Activated CD4-positive, alpha-beta T cell treated with anti-CD3 and anti-CD28 coated beads, Interleukin-10, Interleukin-2, amounts not matched to agents 100 ng/mL and 50 ng/mL, durations not matched to agents 16 hours and 8 hours (primary cell): ENCODE measurements at regions not wholly inside any gene's neighbourhood (a gene's known extent, or its start where the extent isn't known, plus 50 kb on each side); places are given as distances from the start of the nearest gene placed in this dataset.
"Not testable (repeated sequence)": the region's sequence is repeated elsewhere in the genome, so short reads cannot be mapped to it uniquely, and the experiment has no call there.

Experiments used
- DNase-seq: peaks from one replicate; pipeline ENCODE4 v3.0.0-alpha.2; 2020

DNA sequence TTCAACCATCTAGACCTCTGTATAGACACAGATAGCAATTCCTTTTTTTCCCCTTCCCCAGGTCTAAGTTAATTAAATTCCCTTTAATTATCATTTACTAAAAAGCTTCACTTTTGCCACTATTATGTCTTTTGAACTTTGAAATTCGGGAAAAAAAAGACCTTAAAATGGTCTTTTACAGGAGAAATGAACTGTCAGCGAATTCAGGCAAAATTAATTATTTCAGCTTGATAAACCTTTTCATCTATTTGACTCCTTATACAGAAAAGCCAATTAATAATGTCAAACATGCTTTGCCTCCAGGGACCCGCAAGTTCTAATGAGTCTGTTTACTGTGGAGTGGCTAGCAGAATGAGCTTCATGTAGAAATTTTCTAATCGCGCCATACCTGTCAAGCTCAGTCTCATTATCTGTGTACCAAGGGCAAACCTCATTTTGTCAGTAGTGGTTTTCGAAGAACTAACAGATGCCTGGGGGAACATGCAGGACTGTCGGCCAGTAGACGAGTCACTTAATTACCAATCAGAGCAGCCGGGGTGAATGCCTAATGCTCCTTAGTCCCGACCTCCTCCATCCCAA lies 287.7 kb downstream of the INSIG2 start:
- no peak for DNase-seq

DNA sequence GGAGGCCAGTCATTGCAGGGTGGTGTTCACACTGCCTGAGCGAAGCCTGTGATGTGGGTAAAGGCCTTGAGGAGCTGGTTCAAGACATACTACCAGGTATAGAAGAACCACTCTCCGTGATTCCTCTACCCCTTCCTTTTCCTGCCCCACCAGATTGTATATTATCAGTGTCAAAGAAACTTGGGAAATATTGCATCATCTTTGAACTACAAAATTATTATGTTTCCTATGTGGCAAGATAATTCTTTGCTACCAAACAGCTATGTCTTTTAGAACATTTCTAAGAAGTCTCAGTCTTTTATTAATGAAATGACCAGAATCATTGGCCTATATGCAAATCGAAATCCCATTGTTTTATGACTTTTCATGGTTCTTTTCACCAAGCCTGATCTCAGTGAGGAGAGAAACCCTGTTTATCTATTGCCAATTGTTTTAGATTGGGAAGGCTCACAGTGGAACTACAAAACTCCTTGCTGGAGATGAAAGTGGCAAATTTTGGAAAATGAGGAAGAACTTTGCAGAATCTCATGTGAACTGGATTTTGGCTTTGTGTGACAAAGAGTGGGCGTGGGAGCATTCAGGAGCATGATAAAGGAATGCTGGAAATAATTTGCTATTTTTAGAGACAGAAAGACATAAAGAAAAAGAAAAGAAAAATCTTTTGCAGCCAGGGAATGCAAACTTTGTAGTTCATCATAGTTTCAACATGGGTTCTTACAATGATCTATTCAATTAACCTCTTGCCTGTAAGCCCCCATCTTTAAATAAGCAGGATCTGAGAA lies 286.9 kb downstream of the INSIG2 start:
- no peak for DNase-seq

DNA sequence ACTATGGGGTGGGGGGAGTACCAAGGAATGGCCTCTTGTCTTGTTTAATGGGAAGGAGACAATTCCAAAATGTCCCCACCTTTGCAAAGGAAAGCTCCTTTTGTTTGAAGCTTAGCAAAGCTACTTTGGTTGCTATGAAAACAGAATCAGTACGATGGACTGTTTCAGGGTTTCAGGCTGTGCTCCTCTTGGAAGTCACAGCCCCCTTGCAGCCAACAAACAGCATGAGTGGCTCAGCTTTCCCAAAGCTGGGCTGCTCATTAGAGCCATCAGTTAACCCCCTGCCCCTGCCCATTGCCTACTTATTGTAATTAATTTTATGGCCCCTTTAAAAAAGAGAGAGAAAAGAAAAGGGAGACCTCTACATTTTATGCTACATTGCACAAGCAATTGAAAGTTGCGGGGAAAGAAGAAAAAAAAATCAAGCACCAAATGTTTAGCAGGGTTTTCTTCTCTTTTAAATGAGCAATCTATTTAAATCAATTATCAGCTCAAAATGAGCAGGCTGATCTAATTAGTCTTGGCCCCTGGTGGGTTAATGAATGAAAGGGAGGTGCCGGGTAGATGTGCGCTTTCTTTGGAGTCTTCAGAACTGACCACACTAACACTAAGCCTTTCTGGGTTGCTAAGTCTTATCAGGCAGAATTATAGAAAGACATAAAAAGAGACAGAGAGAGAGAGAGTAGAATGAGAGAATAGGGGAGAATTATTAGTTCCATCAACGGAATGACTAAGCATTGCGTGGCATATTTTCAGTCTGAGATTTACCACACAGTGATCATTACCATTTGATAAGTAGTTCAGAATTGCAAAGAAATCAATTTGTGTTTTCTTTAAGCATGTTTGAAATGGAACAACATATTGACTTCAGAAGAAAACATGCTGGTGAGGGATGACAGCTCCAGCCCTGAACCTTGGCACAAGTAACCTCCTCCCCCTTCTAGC lies 284.9 kb downstream of the INSIG2 start:
- no peak for DNase-seq

DNA sequence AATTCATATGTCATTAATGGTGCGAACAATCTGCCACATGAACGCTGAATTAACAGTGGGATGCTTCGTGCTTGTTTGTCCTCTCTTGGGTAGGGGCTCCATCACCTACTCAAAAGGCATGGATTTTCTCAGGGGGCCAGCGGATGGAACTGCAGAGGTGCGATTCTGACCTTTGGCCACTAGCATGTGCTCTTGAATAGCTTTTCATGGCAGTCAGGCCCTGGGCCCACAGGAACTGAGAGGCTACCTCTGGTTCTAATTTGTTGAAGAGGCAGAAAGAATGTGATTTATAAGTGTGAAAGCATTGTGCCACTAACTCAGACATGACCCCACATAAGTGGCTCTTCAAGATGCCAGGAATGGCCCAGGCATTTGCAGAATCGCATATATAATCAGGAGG lies 283.2 kb downstream of the INSIG2 start:
- peak; percentile 14 for DNase-seq

DNA sequence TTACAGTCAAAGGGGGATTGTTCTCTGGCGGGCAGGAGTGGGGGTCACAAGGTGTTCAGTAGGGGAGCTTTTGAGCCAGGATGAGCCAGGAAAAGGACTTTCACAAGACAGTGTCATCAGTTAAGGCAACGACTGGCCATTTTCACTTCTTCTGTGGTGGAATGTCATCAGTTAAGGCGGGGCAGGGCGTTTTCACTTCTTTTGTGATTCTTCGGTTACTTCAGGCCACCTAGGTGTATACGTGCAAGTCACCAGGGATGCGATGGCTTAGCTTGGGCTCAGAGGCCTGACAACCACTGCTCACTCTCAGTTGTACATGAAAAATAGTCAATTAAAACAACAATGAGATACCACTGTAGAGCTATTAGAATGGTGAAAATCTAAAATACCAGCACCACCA lies 281.2 kb downstream of the INSIG2 start:
- not testable (repeated sequence) for DNase-seq

DNA sequence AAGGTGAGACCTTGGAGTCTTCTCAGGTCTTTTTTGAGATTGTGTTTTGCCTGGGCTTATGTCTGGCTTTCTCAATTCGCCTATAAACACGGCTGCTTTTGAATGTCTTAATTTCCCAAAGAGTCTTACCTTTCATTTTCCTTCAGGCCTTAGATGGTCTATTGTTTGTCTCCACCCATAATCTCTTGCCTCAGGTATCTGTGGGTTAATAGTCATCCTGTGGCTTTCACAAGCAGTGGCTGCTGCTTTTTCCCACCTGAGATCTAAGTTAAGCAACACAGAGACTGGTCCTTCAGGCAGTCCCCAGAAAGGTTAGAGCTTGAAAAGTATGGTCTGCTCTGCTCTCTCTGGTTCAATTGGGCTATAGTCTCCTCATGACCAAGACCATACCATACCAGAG lies 275.3 kb downstream of the INSIG2 start:
- no peak for DNase-seq

DNA sequence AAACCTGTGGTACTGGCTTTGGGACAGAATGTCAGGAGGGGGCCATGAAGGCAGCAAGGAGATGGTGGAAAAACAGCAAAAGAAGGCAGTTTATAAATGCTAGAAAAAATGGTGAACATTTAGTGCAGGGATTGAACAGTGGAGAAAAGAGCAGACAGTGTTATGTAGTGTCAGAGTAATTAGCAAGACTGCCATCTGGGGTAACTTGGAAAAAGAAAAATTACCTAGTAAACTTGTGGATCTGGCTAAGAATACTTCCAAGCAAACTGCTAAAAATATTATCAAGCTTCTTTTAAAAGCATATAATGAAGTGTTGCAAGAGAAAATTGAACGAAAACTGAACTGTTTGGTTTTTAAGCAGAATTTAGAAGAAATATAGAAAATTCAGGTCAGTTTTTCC lies 267.8 kb downstream of the INSIG2 start:
- no peak for DNase-seq

DNA sequence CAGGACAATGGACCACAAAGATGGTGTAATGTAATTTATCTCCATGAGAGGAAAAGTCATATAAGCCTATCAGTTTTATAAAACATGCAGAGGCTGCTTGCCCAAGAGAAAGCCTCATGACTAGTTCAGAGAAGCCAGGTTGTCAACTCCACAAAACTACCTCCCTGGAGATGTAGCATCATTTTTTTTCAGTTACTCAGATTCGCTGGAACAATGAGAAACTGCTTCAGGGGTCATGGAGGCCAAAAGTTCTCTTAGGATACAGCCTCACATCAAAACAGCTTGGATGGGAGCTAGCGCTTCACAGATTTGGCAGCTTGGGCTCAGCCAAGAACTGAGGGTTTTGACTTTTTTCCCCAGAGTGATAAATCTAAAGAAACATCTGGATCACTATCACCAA lies 263.5 kb downstream of the INSIG2 start:
- DNase-seq: no peak

DNA sequence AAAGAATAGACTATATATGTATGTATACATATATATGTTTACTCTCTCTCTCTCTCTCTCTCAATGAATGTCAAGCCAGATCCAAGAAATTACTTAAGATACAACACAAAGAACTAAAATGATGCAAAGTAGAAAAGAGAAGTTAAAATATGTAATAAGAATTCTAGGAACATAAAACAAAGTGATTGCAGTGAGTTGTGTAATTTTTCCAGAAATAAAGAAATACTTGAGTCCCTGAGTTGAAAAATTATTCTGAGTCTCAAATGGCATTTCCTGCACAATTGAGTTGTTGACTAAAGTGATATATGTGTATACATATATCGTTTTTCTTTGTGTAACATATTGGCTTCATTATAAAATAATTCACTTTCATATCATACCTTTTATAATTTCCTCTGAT lies 262.4 kb downstream of the INSIG2 start:
- no peak for DNase-seq

DNA sequence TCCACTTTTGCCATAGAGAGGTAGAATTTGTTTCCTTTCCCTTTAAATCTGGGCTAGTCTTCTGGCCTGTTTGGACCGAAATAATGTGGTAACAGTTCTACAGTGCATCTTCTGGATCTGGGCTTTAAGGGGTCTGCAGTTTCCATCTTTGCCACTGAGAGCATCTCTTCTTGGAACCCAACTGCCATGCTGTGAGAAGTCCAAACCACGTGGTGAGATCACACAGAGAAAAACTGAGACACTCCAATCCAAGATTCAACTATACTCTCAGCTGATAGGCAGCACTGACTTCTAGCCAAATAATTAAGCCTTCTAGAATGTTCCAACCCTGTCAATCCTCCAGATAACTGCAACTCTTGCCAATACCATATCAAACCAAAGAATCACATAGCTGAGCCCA lies 261.1 kb downstream of the INSIG2 start:
- DNase-seq: no peak

DNA sequence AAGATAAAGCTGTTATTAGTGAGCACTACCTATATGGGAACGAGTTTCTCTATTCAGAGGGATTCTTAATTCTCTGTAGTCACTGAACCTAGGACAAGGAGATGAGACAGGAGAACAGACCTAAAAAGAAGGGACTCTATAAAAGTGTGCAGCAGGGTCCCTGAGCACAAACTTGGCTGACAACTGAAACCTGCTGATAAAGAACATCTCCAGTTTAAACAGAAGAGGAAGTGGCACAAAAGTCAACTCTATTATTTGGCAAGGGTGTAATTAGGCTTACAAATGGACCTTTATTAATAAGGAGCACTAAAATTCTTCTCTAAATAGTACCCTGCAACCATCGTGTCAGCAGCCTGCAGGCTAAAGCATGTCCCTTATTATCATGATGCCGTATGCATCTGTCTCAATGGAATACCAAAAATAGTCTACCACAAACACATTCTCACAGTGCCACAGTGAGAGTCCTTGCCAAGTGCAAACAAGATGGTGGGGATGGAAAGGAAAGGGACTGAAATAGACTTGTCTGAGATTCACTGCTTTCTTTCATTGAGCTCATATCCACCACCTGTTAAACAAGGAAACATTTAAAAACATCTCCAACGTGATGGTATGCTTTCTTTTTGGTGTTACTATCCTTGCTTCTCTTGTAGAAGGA lies 260.2 kb downstream of the INSIG2 start:
- DNase-seq: no peak

DNA sequence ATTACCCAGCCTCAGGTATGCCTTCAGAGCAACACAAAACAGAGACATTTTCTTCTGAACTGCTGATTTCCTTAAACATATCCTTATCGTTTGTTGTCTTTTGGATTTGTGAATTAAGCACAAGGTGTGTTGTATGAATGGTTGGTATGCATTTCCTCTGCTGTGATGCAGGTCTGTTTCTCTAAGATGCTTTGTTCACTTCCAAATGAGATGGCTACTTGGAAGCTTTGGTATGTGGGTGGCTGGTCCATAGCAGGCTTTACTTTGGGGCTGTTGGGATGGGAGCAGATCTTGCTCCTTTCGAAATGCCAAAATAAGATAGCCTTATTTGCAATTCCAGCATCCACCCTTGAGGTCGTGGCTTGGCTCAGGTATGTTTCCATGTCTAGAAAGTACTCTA lies 257.2 kb downstream of the INSIG2 start:
- no peak for DNase-seq

DNA sequence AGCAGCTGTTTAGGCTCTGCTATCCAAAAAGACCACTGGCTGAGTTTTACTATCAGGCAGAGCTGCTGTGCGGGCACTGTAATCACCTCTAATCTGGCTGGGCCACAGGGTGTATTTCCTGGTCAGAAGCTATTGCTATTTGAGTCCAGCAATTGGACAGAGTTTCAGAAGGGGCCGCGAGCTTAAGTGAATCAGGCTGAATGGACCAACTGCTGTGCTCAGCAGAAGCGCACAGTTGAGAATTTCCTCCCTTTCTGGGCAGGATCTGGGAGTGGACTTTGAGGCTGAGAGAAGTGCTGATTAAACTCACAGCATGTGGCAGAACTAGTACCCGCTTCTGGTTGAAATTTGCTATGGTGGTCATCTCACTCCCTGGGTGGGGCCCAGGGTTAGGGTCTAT lies 251.8 kb downstream of the INSIG2 start:
- no peak for DNase-seq

DNA sequence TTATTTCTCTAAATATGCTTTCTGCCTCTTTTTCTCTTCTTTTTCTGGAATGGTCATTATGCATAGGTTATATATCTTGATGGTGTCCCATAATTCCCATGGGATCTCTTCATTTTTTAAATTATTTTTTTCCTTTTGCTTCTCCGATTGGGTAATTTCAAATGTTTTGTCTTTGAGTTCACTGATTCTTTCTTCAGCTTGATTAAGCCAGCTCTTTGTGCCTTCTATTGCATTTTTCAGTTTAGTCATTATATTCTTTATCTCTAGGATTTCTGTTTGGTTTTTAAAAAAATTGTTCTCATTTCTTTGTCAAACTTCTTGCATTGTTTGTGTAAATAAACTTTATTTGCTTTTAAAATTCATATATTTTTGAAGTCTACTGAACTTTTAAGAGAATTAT lies 251.1 kb downstream of the INSIG2 start:
- no peak for DNase-seq

DNA sequence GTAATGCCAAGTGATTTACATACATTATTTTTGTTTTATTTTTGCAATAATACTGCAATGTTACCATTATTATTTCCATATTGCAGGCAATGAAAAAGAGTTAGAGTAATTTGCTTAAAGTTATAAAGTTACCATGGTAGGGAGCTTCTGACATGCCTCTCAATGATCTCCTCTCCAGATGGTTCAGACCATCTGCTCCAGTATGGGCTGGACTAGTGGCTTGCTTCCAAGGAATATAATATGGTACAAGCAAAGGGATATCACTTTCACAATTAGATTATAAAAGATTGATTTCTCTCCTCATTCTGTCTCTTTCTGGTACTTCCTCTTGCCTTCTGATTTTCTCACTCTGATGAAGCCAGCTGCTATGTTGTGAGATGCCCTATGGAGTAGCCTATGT lies 245.4 kb downstream of the INSIG2 start:
- no peak for DNase-seq

DNA sequence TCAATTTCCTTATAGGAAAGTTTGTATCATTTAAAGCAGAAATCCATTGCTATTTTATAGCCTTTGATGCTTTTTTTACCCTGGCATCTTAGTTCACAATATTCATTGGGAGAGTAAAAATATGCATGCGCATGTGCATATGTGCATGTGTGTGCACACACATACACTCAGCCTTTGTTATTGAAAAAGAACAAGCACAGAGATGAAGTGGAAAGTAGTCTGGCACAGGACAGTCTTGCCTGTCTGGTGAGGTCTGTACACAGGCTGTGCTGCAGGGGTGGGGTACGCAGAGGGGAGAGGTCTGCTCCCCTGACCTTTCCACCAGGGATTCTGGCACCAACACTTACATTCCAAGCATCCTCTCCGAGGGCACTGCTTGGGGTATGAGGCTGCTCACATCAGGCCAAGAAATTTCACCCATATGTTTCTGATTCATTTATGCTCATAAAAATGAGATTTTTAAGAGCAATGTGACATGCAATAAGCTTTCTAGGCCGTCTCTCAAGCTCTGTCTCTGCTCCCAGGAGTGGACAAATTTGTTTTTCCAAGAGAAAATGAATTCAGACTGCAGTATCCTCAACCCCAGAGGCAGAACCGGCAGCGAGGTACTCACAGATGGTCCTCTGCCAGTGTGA lies 237.2 kb downstream of the INSIG2 start:
- no peak for DNase-seq

DNA sequence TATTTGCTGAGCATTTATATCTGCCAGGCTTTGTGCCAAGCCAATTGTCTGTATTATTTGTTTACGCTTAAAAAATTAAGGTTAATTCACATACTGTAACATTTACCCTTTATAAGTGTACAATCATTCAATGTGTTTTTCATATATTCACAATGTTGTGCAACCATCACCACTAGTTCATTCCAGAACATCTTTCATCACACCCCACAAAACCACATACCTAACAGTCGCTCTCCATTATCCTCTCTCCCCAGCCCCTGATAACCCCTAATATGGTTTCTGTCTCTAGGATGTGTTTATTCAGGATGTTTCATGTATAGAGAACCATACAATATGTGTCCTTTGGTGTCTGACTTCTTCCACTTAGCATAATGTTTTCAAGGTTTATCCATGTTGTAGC lies 234.1 kb downstream of the INSIG2 start:
- DNase-seq: no peak

DNA sequence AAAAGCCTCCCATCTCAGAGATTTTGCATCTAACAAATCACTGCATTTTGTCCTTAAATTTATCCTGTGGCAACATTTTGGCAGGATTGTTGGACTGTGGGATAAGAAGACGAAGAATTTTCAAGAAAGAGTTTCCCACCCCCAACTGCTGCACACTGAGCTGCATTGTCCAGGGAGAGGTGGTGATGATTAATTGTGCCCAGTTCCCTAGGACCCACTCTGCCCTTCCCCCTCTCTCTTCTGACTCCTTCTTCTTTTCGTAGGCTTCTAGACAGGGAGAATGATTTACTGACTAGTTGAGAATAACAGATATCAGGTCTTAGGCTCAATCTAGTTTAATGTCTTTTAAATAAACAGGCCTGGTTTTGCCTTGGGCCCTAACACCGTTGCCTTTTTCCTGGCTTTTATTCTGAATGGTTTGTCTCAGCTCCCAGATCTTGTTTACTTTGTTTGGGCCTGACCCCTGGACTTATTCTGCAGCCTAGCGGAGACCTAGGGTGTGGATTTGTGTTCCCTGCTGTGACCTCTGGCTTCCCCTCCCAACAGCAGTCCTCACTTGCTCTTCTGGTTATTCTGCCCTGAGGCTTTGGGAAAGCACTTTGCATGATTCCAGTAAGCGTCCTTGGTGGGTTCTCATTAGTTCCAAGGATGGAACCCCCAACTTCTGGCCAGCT lies 233.3 kb downstream of the INSIG2 start:
- DNase-seq: no peak

DNA sequence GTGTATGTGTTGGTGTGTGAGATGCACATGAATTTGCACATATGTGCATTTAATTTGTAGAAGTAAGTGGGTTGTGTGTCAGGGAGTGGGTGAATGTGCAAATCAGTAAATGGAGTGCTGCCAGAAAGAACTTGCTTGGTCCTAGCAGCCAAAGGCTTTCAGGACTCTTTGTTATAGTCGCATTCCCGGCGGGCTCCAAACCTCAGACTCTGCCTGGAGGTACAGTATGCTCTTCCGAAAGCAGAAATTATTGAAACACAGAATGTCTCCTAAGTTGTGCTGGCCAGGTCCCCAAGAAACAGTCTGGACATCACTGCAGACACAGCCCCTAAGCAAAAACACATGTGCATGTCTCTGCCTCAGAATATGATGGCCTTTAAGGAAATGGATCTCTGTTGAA lies 232.4 kb downstream of the INSIG2 start:
- DNase-seq: no peak

DNA sequence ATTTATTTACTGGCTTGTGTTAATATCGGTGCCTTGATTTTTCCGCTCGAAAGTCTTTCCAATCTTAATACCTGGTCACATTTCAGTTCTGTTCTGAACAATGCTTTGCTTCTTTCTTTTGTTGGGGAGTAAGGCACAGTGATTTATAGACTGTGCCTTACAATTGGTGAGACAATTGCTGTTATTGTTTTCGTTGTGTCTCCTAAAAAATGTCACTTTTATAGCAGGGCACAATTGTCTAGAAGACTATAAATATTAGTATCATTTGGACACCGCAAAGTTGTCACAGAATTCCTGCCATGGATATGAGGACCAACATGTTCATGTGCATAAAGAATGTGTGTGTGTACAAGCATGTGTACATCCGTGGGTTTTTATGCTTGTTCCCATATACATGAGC lies 231.9 kb downstream of the INSIG2 start:
- DNase-seq: no peak

DNA sequence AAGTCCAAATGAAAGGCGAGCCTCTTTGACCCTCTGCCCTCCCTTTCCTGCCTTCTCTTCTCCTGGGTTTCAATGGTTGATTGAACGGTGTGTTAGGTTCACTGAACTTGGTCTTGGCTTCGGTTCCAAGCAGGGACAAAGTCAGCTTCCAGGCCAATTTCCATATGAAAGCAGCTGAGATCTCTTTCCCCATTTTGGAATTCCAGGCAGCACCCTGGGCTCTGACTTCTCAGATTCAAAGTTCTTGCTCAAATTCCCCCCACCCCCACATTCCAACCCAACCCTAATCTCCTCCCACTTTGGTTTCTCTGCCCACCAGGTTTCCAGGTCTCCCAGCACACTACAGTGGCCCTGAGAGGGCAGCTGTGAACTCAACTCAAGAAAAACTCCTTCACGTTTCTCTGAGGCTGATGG lies 231.0 kb downstream of the INSIG2 start:
- DNase-seq: no peak

DNA sequence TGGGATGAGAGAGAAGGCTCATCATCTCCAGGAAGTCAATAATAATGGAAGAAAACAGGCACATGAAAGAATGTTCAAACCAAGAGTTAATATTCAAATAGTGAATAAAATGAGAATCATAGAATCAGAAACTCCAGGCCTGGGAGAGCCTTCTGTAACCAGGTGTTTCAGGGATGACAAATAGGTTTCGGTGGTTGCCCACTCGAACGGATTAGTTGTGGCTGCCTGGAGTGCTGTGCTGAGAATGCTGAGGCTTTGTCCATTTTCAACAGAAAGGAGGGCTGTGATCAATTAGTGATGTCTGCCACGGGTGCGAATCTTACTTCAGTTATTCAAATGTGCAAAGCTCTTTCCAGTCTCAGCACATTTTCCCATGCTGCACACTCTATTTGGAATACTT lies 227.3 kb downstream of the INSIG2 start:
- DNase-seq: no peak
